Stimulated activated CD4-positive, alpha-beta T cell treated with anti-CD3 and anti-CD28 coated beads, Interleukin-1b, Interleukin-23, amount 100 ng/mL, for 4 hours (primary cell): ENCODE measurements at regions not wholly inside any gene's neighbourhood (a gene's known extent, or its start where the extent isn't known, plus 50 kb on each side); places are given as distances from the start of the nearest gene placed in this dataset.
"Not testable (repeated sequence)": the region's sequence is repeated elsewhere in the genome, so short reads cannot be mapped to it uniquely, and the experiment has no call there.

Experiments
- DNase-seq, 2 donors: peaks; one replicate each; pipeline ENCODE4 v3.0.0-alpha.2; 2020; ENCODE audit warnings: low read depth in 2 of 2

DNA sequence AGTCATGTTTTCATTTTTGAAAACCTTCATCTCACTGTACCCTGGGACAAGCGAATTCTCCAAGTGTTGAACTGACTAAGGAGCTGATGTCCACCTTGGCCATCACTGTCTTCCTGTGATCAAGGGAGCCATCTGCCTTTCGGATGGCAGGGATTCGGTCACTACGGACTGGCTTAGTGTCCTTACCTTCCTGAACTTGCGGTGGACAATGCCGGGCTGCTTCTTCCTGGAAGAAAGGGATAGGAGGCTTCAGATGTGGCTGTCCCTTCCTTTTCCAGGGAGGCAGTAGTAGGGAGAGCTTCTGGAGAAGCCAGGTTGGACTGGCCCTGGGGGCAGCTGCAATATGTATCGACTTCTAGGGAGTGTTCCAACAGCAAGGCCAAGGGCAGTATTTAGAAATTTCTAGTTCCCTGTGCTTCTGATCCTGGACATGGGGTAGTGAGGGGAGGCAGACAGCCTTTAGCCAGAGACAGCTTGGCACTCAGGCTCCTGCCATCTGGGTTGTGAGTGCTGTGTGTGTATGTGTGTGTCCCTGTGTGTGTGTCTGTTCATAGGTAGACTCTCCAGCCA lies 114.6 kb downstream of the IER5 start:
- no peak for DNase-seq

DNA sequence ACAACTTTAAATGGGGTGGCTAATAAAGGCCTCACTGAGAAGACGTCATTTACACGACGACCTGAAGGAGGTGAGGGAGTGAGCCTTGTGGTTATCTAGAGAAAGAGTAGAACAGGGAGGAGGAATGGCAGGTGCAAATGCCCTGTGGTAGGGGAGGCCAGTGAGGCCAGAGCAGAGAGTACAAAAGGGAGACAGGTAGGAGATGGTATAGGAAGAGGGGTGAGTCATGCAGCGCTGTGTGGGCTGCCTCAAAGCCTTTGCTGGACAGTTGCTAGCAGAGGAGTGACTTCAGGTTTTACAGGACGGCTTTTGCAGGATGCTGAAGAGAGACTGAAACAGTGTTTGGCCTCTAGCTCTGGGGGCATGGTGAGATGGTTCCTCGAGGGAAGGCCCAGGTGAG lies 116.0 kb downstream of the IER5 start:
- no peak for DNase-seq

DNA sequence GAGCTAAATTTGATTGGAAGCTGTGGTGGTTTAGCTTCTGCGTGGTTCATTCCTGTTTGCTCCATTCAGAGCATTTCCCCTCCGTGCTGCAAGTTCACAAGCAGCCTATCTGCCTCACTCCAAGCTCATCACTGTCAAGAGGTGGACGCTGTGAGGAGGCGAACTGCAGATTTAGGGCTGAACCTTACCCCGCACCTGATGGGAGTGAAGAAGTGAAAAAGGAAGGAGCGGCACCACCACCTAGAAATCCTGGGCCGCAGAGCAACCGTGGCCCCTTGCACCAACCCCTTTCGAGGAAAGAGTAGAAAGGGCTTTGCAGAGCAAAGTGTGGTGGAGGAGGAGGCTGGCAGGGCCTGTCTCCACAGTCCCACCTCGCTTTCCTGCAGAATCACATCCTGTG lies 117.4 kb downstream of the IER5 start:
- no peak for DNase-seq

DNA sequence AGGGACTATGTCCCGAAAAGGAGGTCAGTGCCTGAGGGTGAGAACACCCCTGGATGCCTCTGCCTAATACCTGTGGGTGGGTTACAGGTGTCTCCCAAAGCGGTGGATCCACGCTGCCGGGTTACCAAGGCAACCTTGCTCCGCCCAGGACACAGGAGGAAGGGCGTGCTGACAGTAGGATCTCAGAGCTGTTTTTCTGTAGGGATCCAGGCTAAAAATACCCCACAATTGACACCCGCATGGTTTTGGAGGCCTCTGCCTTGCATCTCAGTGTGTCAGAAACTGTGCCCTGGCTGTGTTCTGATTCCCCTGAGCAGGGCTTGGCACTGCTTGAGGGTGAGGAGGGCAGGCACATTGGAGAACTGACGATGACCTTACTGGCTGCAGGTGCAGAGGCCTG lies 118.0 kb downstream of the IER5 start:
- DNase-seq: no peak

DNA sequence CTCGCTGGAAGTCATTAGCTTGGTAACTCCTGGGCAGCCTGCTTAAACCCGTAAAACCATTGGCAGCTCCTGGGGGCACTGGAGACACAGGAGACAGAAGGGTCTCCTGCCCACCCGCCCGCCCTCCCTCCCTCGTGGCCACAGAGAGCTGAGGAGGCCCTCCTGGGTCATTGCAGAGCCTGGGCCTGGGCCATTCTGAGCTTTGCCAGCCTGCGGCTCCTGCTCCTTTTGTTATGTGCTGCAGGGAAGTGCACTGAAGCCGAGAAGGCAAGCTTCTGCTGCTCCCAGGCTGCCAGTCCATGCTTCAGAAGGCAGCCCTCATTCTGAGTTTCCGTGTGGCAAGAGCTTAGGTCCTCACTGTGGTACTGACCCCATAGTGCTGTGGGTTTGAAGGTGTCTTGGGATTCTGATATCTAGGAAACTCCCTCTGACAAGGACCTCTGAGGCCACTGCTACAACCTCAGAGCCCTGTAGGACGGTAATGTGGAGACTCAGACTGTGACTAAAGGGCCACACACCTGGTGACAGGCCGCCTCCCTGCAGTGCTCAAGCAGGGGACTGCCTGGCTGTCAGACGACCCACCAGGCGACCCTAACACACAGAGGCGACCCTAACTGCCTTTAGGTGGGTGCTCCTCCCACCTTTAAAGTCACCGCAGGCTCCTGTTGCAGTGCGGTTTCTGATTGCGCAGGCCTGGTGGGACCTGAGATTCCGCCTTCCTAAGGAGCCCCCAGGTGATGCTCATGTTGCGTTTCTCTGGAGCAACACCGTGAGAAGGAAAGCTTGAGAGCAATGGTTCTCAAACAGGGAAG lies 118.7 kb downstream of the IER5 start:
- DNase-seq: no peak

DNA sequence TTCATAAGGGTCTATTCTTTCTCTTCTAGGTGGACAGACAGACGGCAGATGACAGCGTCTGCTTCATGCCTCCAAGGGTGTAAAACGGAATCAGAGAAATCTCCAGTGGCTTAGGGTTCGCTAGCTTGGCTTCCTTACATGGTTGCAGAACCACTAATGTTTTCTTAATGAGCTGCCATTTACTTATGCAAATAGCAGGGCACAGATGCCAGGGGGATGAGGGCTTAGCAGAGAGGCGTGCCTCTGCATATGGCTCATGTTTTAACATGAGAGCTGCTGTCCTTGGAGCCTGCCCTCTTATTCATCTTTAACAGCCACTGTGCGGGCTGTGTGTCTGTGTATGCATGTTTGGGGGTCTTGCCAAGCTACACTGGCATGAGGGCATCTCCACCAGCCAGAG lies 119.6 kb downstream of the IER5 start:
- no peak for DNase-seq

- DNase-seq: no peak
Measured at GRCh38 chr1:181208967-181209366, 120.5 kb downstream of the IER5 start.

- no peak for DNase-seq
Measured at GRCh38 chr1:181213056-181213455, 124.6 kb downstream of the IER5 start.

- no peak for DNase-seq
Measured at GRCh38 chr1:181216591-181216994, 128.1 kb downstream of the IER5 start.

GRCh38 chr1:181219938-181220337 lies 131.4 kb downstream of the IER5 start:
- no peak for DNase-seq

DNA sequence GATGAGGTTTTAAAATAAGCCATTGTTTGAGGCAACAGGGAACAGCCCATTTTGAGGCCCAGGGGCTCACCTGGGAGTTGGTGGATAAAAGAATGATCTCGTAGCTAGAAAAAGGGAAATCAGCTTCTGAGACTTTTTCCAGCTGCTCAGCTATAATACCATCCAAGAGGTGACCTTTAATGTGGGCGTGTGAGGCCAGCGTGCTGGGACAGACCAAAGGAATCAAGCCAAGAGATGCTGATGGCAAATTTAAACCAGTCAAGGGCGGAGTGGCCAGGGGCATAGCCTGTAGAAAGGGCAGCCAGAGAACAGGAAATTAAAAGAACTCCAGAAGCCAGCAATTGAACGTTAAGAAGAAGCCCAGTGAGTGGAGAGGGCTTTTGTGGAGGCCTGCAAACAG lies 132.6 kb downstream of the IER5 start:
- DNase-seq: no peak

DNA sequence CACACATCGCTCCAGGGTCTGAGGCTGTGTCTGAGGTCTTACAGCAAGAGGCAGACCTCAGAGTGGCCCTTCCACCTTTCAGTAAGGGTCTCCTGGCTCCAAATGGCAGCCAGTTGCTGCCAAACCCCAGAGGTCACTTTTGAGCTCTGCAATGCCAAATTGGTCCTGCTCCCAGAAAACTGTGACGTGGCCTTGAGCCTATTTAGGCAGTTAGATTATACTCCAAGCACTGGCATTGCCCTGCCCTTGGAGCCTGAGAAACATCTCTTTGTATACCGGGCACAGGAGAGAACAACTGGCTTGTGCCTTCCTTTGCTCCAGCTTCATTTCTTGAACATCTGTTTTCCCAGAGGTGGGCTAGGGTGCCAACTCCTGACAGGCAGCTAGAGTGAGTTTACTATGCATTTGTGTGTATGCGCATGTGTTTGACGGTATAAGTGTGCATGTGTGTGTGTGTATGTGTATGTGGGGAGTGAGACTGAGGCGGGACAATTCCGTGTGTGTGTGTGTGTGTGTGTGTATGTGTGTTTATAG lies 134.5 kb downstream of the IER5 start:
- DNase-seq: no peak

DNA sequence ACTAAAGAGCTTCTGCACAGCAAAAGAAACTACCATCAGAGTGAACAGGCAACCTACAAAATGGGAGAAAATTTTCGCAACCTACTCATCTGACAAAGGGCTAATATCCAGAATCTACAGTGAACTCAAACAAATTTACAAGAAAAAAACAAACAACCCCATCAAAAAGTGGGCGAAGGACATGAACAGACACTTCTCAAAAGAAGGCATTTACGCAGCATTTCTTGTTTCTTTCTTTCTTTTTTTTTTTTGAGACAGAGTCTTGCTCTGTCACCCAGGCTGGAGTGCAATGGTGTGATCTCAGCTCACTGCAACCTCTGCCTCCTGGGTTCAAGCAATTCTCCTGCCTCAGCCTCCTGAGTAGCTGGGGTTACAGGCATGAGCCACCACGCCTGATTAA lies 138.2 kb downstream of the IER5 start:
- not testable (repeated sequence) for DNase-seq

- no peak for DNase-seq
Measured at GRCh38 chr1:181239086-181239485, 150.6 kb downstream of the IER5 start.

GRCh38 chr1:181246320-181246719 lies 157.8 kb downstream of the IER5 start:
- DNase-seq: not testable (repeated sequence)

DNA sequence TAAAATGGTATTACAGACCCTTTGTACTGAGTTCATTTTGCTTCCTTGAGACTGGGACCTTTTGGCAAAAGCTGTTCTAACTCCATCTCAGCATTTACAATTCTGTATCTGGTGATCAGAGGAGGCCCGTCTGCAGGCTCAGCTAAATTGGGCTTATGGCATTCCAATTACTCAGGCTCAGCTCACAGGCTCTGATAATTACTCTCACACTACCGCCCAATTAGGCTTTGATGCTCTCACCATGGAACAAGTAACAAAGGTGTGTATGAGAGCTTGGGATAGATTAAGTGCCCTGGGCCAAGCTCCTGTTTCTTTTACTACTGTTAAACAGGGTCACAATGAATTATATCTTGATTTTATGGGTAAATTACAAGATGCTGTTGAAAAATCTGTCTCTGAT lies 159.9 kb downstream of the IER5 start:
- DNase-seq: not testable (repeated sequence)

- no peak for DNase-seq
Measured at GRCh38 chr1:181249186-181249585, 160.7 kb downstream of the IER5 start.

DNA sequence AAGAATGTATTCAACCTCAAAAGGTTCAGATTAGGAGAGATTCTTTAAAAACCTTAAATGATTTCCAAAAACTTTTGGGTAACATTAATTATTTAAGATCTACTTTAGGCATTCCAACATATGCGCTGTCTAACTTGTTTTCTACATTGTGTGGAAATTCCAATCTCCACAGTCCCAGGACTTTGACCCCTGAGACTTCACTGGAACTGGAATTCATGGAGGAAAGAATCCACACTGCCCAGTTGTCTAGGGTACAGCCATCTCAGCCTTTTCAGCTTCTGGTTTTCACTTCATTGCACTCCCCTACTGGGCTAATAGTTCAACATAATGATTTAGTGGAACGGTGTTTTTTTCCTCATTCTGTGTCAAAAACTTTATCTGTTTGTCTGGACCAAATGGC lies 161.5 kb downstream of the IER5 start:
- DNase-seq: no peak

GRCh38 chr1:181251001-181251712 lies 162.7 kb downstream of the IER5 start:
- DNase-seq: no peak

GRCh38 chr1:181251713-181252075 lies 163.2 kb downstream of the IER5 start:
- DNase-seq: no peak

GRCh38 chr1:181253601-181254000 lies 165.1 kb downstream of the IER5 start:
- not testable (repeated sequence) for DNase-seq

DNA sequence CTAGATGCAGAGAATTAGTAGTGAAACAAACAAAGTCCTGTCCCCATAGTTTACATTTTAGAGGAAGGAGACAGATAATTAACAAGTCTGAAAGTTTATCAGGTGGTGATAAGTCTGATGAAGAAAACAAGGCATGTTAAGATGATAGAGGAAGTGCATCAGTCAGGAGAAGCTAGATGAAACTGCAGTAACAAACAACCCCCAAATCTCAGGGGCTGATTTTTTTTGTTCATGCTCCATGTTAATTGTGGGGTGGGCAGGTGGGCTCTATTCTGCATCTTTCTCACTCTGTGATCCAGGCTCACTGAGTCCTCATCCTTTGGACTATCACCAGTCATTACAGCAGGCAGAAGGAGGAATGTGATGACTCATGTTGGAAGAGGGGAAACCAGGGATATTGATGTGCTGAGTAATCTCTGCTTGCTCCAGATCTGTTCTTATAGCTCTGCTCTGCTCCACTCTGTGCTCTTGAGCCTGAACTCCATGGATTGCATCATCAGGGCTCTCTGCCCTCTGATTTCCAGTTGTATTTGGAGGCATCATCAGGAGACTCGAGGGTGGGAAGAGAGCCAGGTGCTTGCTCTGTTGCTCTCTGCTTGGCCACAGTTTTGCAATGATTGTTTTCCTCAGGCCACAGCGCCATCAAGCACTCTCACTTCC lies 166.9 kb downstream of the IER5 start:
- DNase-seq: no peak
